Lower lobe of right lung (tissue), 2 donors: ENCODE measurements at regions not wholly inside any gene's neighbourhood (a gene's known extent, or its start where the extent isn't known, plus 50 kb on each side); places are given as distances from the start of the nearest gene placed in this dataset.

Source experiments
- ATAC-seq, 2 donors: fragments of 200-7000 bp; cut with Tn5 transposase; one replicate each; pipeline ENCODE4 v1.9.1; 2020 to 2022; ENCODE audit warnings: mild to moderate bottlenecking in 2 of 2, moderate library complexity in 2 of 2
- DNase-seq: peaks from one replicate; pipeline ENCODE4 v3.0.0-alpha.2; 2020
- H3K27ac ChIP-seq: fragments of 200-600 bp; one replicate; pipeline ENCODE4 v1.8.0; 2022
- H3K27me3 ChIP-seq: fragments of 200-600 bp; one replicate; pipeline ENCODE4 v1.8.0; 2022; ENCODE audit warnings: low read depth
- H3K36me3 ChIP-seq: fragments of 200-600 bp; one replicate; pipeline ENCODE4 v1.8.0; 2022; ENCODE audit warnings: mild to moderate bottlenecking
- H3K4me1 ChIP-seq: fragments of 200-600 bp; one replicate; pipeline ENCODE4 v1.8.0; 2022
- H3K4me3 ChIP-seq: fragments of 200-600 bp; one replicate; pipeline ENCODE4 v1.8.0; 2022; ENCODE audit warnings: mild to moderate bottlenecking
- H3K9me3 ChIP-seq: fragments of 200-600 bp; one replicate; pipeline ENCODE4 v1.8.0; 2022
- CTCF ChIP-seq: fragments of 200-600 bp; IDR thresholded peaks from one replicate; pipeline ENCODE4 v1.8.0; 2022; ENCODE audit warnings: antibody characterized with exemption, mild to moderate bottlenecking
- intact Hi-C: fragments of 100-400 bp; cut with DNase I; formaldehyde crosslinking; loops from one replicate; pipeline ENCODE4 v1.11.0; 2022
- donor health status: DM: no; HTN: yes; CAD: no; lungs with severe emphysema.

- intact Hi-C loops: no loop called here
- Histone ChIP-seq H3K27ac (no peak overlapping the region), H3K36me3 (no peaks in the 10 kb centered on the region), H3K4me1 (no peaks in the 10 kb centered on the region), H3K9me3 (no peaks in the 10 kb centered on the region), H3K4me3 (no peak overlapping the region), H3K27me3 (no peaks in the 10 kb centered on the region)
- ATAC-seq (no peak), DNase-seq (no peak)
- TF ChIP-seq CTCF: no peak
Observed at GRCh38 chr6:48184648-48185047, 73.7 kb upstream of the PTCHD4 start.

- ATAC-seq: no peak
- no peaks in the 10 kb centered on the region for H3K9me3 ChIP-seq
- no peaks in the 10 kb centered on the region for H3K4me1 ChIP-seq
- H3K4me3 ChIP-seq: no peak overlapping the region
- DNase-seq: no peak
- no peak overlapping the region for H3K27ac ChIP-seq
- H3K27me3 ChIP-seq: no peaks in the 10 kb centered on the region
- intact Hi-C loops: no loop called here
- no peak for TF ChIP-seq CTCF
- H3K36me3 ChIP-seq: no peaks in the 10 kb centered on the region
Observed at GRCh38 chr6:48183811-48184605, 73.0 kb upstream of the PTCHD4 start.

GRCh38 chr6:48183178-48183577 is 72.2 kb upstream of the PTCHD4 start:
- H3K4me3 ChIP-seq: no peak overlapping the region
- H3K4me1 ChIP-seq: no peaks in the 10 kb centered on the region
- no peak overlapping the region for H3K27ac ChIP-seq
- no peak for TF ChIP-seq CTCF
- no peaks in the 10 kb centered on the region for H3K27me3 ChIP-seq
- intact Hi-C loops: no loop called here
- no peak for ATAC-seq
- DNase-seq: no peak
- H3K9me3 ChIP-seq: no peaks in the 10 kb centered on the region
- no peaks in the 10 kb centered on the region for H3K36me3 ChIP-seq

GRCh38 chr6:48178700-48179099 is 67.7 kb upstream of the PTCHD4 start:
- no peak for TF ChIP-seq CTCF
- no peak for DNase-seq
- H3K9me3 ChIP-seq: no peaks in the 10 kb centered on the region
- H3K27me3 ChIP-seq: no peaks in the 10 kb centered on the region
- no peak overlapping the region for H3K4me3 ChIP-seq
- no peaks in the 10 kb centered on the region for H3K4me1 ChIP-seq
- intact Hi-C loops: no loop called here
- H3K27ac ChIP-seq: no peak overlapping the region
- no peak for ATAC-seq
- H3K36me3 ChIP-seq: no peaks in the 10 kb centered on the region

- intact Hi-C loops: no loop called here
- no peak for TF ChIP-seq CTCF
- no peaks in the 10 kb centered on the region for H3K9me3 ChIP-seq
- DNase-seq: no peak
- H3K4me1 ChIP-seq: no peaks in the 10 kb centered on the region
- no peaks in the 10 kb centered on the region for H3K36me3 ChIP-seq
- H3K27ac ChIP-seq: no peak overlapping the region
- H3K27me3 ChIP-seq: no peaks in the 10 kb centered on the region
- no peak for ATAC-seq
- no peak overlapping the region for H3K4me3 ChIP-seq
Observed at GRCh38 chr6:48177786-48178185, 66.8 kb upstream of the PTCHD4 start.
